CD14-positive monocyte (primary cell): ENCODE measurements at regions not wholly inside any gene's neighbourhood (a gene's known extent, or its start where the extent isn't known, plus 50 kb on each side); places are given as distances from the start of the nearest gene placed in this dataset.
"Not testable (repeated sequence)": the region's sequence is repeated elsewhere in the genome, so short reads cannot be mapped to it uniquely, and the experiment has no call there.

Experiments used
- DNase-seq, 3 donors: peaks; one replicate each; pipeline ENCODE4 v3.0.0-alpha.2; 2011 to 2022
- H2AFZ ChIP-seq: 2 replicates; pipeline ENCODE4 v1.6.0; 2012; ENCODE audit warnings: mild to moderate bottlenecking, low read depth, low read length, inconsistent platforms; ENCODE audit not compliant: insufficient read depth, poor library complexity, severe bottlenecking
- H3K27ac ChIP-seq, 2 donors: 1 replicate in 1 of 2; 2 replicates in 1 of 2; pipeline ENCODE4 v1.5.1; 2012 to 2013; ENCODE audit warnings: low read length in 2 of 2, control low read depth in 1 of 2, inconsistent platforms in 1 of 2, low read depth in 1 of 2, mild to moderate bottlenecking in 1 of 2
- H3K27me3 ChIP-seq, 2 donors: one replicate each; pipeline versions ENCODE4 v1.6.0 to v1.6.1; 2011 to 2013; ENCODE audit warnings: low read length in 2 of 2; ENCODE audit not compliant: control insufficient read depth in 2 of 2, insufficient read depth in 2 of 2
- H3K36me3 ChIP-seq, 2 donors: replicated peaks in 1 of 2; 1 replicate in 1 of 2; 2 replicates in 1 of 2; pipeline versions ENCODE4 v1.5.1 to v1.6.1; 2012 to 2013; ENCODE audit warnings: low read length in 2 of 2, control low read depth in 1 of 2, inconsistent platforms in 1 of 2, mild to moderate bottlenecking in 1 of 2; ENCODE audit not compliant: insufficient read depth in 2 of 2, control insufficient read depth in 1 of 2
- H3K4me1 ChIP-seq, 2 donors: 1 replicate in 1 of 2; 2 replicates in 1 of 2; pipeline versions ENCODE4 v1.5.1 to v1.6.1; 2012 to 2013; ENCODE audit warnings: low read length in 2 of 2, control low read depth in 1 of 2, inconsistent platforms in 1 of 2, mild to moderate bottlenecking in 1 of 2, moderate library complexity in 1 of 2; ENCODE audit not compliant: insufficient read depth in 2 of 2, control insufficient read depth in 1 of 2
- H3K4me2 ChIP-seq: replicated peaks from 2 replicates; pipeline ENCODE3; 2012; ENCODE audit warnings: low read length, moderate library complexity, mild to moderate bottlenecking; ENCODE audit not compliant: poor library complexity, severe bottlenecking; ENCODE audit errors: extremely low read depth
- H3K4me3 ChIP-seq, 3 experiments: fragments of 200-600 bp in 1 of 3; sonication (generic) in 1 of 3; replicated peaks in 1 of 3; 1 replicate in 2 of 3; 2 replicates in 1 of 3; pipeline ENCODE4 v1.5.1; 2011 to 2013; ENCODE audit warnings: low read length in 3 of 3, mild to moderate bottlenecking in 3 of 3, control low read depth in 2 of 3, low read depth in 2 of 3, inconsistent platforms in 1 of 3, moderate library complexity in 1 of 3
- H3K79me2 ChIP-seq: 2 replicates; pipeline ENCODE4 v1.6.0; 2012; ENCODE audit warnings: mild to moderate bottlenecking, control low read depth, inconsistent platforms, low read length, moderate library complexity; ENCODE audit not compliant: insufficient read depth
- H3K9ac ChIP-seq: 2 replicates; pipeline ENCODE4 v1.6.0; 2017; ENCODE audit warnings: low read length, mild to moderate bottlenecking; ENCODE audit not compliant: insufficient read depth, poor library complexity, severe bottlenecking
- H3K9me3 ChIP-seq, 2 donors: replicated peaks in 1 of 2; 1 replicate in 1 of 2; 2 replicates in 1 of 2; pipeline versions ENCODE4 v1.5.1 to v1.6.1; 2012 to 2013; ENCODE audit warnings: low read length in 2 of 2, control low read depth in 1 of 2; ENCODE audit not compliant: control insufficient read depth in 1 of 2, insufficient read depth in 1 of 2
- H4K20me1 ChIP-seq: 2 replicates; pipeline ENCODE4 v1.6.0; 2012; ENCODE audit warnings: mild to moderate bottlenecking, low read length, control low read depth, moderate library complexity; ENCODE audit not compliant: insufficient read depth
- H3K27ac Mint-ChIP-seq, 7 donors: one replicate each; pipeline ENCODE4 v1.8.0; 2020; ENCODE audit warnings: mild to moderate bottlenecking in 7 of 7, mixed read lengths in 7 of 7, moderate library complexity in 6 of 7, inconsistent platforms in 2 of 7
- H3K27me3 Mint-ChIP-seq, 3 donors: one replicate each; pipeline ENCODE4 v1.8.0; 2021 to 2022; ENCODE audit warnings: low read depth in 3 of 3, mild to moderate bottlenecking in 3 of 3, mixed read lengths in 3 of 3, moderate library complexity in 3 of 3, inconsistent platforms in 1 of 3
- H3K36me3 Mint-ChIP-seq, 2 donors: one replicate each; pipeline ENCODE4 v1.8.0; 2020; ENCODE audit warnings: mixed read lengths in 2 of 2, inconsistent platforms in 1 of 2, mild to moderate bottlenecking in 1 of 2
- H3K4me1 Mint-ChIP-seq: one replicate; pipeline ENCODE4 v1.8.0; 2020; ENCODE audit warnings: mild to moderate bottlenecking, mixed read lengths
- H3K4me3 Mint-ChIP-seq, 2 donors: one replicate each; pipeline ENCODE4 v1.8.0; 2020; ENCODE audit warnings: mild to moderate bottlenecking in 2 of 2, mixed read lengths in 2 of 2, moderate library complexity in 1 of 2
- H3K9me3 Mint-ChIP-seq, 7 donors: one replicate each; pipeline ENCODE4 v1.8.0; 2020 to 2022; ENCODE audit warnings: mixed read lengths in 7 of 7, mild to moderate bottlenecking in 6 of 7, moderate library complexity in 6 of 7, inconsistent platforms in 2 of 7
- WGBS: methylation state at CpG from one replicate; pipeline ENCODE4 v1.1.5; 2013; ENCODE audit warnings: missing lambda C conversion rate; ENCODE audit not compliant: insufficient coverage; 5-methylcytosine and 5-hydroxymethylcytosine counted together
- intact Hi-C, 2 donors: fragments of 100-400 bp; cut with micrococcal nuclease; formaldehyde crosslinking; loops; one replicate each; pipeline versions ENCODE4 v1.15.0 to v1.15.1; 2023
- TF ChIP-seq, protein P1 (sequence below): fragments of 200-600 bp; IDR thresholded peaks from one replicate; pipeline ENCODE4 v1.8.0; 2022; ENCODE audit warnings: antibody characterized with exemption, mild to moderate bottlenecking

DNA sequence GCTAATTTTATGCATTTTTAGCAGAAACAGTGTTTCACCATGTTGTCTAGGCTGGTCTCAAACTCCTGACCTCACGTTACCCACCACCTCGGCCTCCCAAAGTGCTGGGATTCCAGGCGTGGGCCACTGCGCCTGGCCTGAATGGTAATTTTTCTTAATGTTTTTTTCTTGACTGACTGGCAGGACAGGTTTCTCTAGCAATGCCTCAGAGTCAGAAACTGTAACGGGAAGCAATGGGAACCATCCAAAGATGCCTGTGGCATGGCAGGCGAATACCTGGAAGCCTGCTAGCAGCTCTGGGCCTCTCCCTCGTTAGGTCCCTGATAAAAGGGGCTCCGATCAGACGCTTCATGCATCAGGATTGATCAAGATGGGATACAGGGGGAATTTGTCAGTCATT lies 639.2 kb downstream of the NR2F1-AS1 start:
- no peaks in the 10 kb centered on the region for H3K27me3 ChIP-seq
- H3K36me3 Mint-ChIP-seq = no peaks in the 10 kb centered on the region

GRCh38 chr5:92939428-92939827 lies 641.6 kb downstream of the NR2F1-AS1 start:
- no peaks in the 10 kb centered on the region for H3K36me3 ChIP-seq
- H3K4me1 ChIP-seq = no peaks in the 10 kb centered on the region
- intact Hi-C loops = no loop called here
- no peak overlapping the region for H3K27ac ChIP-seq
- no peaks in the 10 kb centered on the region for H3K4me1 Mint-ChIP-seq
- TF ChIP-seq, protein P1, sequence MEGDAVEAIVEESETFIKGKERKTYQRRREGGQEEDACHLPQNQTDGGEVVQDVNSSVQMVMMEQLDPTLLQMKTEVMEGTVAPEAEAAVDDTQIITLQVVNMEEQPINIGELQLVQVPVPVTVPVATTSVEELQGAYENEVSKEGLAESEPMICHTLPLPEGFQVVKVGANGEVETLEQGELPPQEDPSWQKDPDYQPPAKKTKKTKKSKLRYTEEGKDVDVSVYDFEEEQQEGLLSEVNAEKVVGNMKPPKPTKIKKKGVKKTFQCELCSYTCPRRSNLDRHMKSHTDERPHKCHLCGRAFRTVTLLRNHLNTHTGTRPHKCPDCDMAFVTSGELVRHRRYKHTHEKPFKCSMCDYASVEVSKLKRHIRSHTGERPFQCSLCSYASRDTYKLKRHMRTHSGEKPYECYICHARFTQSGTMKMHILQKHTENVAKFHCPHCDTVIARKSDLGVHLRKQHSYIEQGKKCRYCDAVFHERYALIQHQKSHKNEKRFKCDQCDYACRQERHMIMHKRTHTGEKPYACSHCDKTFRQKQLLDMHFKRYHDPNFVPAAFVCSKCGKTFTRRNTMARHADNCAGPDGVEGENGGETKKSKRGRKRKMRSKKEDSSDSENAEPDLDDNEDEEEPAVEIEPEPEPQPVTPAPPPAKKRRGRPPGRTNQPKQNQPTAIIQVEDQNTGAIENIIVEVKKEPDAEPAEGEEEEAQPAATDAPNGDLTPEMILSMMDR = no peak
- 0% methylated on average over 1 of the region's 4 CpGs for WGBS
- H3K4me2 ChIP-seq = no peak overlapping the region
- no peak overlapping the region for H2AFZ ChIP-seq
- H3K79me2 ChIP-seq = no peaks in the 10 kb centered on the region
- H3K4me3 Mint-ChIP-seq = no peak overlapping the region
- H3K36me3 Mint-ChIP-seq = no peaks in the 10 kb centered on the region
- no peaks in the 10 kb centered on the region for H4K20me1 ChIP-seq
- peaks cover 0 to 4% (median 0%) of the 10 kb centered on the region in 7 donors for H3K9me3 Mint-ChIP-seq
- H3K27ac Mint-ChIP-seq = no peak overlapping the region
- no peaks in the 10 kb centered on the region for H3K9me3 ChIP-seq
- no peaks in the 10 kb centered on the region for H3K27me3 ChIP-seq
- no peak overlapping the region for H3K4me3 ChIP-seq
- H3K9ac ChIP-seq = no peak overlapping the region
- H3K27me3 Mint-ChIP-seq = peaks cover 0 to 1% (median 0%) of the 10 kb centered on the region in 3 donors
- no peak for DNase-seq

More for the DNA sequence above, 639.2 kb downstream of the NR2F1-AS1 start:
- no peak for DNase-seq
- no peaks in the 10 kb centered on the region for H3K4me1 Mint-ChIP-seq
- H3K27me3 Mint-ChIP-seq = peaks cover 0 to 1% (median 0%) of the 10 kb centered on the region in 3 donors
- H3K9me3 ChIP-seq = peaks cover 0 to 5% of the 10 kb centered on the region in 2 donors
- WGBS = 88% methylated on average over 3 of the region's 9 CpGs
- no peak overlapping the region for H3K4me2 ChIP-seq
- no peak overlapping the region for H3K9ac ChIP-seq
- no peak overlapping the region for H3K4me3 ChIP-seq
- H3K4me3 Mint-ChIP-seq = no peak overlapping the region
- H4K20me1 ChIP-seq = no peaks in the 10 kb centered on the region
- H3K27ac Mint-ChIP-seq = no peak overlapping the region
- no peak overlapping the region for H3K27ac ChIP-seq
- no peaks in the 10 kb centered on the region for H3K79me2 ChIP-seq
- peaks cover 0 to 3% (median 0%) of the 10 kb centered on the region in 7 donors for H3K9me3 Mint-ChIP-seq
- intact Hi-C loops = no loop called here
- H2AFZ ChIP-seq = no peak overlapping the region
- H3K36me3 ChIP-seq = no peaks in the 10 kb centered on the region
- TF ChIP-seq, protein P1 = no peak
- no peaks in the 10 kb centered on the region for H3K4me1 ChIP-seq

- DNase-seq, H3K27ac Mint-ChIP-seq, H3K9me3 ChIP-seq, H3K9me3 Mint-ChIP-seq, H3K4me3 Mint-ChIP-seq, H3K27me3 ChIP-seq, H3K27me3 Mint-ChIP-seq, H3K79me2 ChIP-seq, H4K20me1 ChIP-seq, intact Hi-C loops, H3K36me3 Mint-ChIP-seq, H3K9ac ChIP-seq, H2AFZ ChIP-seq, H3K4me1 Mint-ChIP-seq, H3K27ac ChIP-seq, H3K4me1 ChIP-seq, H3K4me2 ChIP-seq, H3K4me3 ChIP-seq, H3K36me3 ChIP-seq: not testable (repeated sequence)
- no CpG with 5 or more reads among the region's 2 CpGs for WGBS
These were observed 643.6 kb downstream of the NR2F1-AS1 start for GRCh38 chr5:92937396-92937795.
